PFSK-1 (cell line): ENCODE measurements at regions not wholly inside any gene's neighbourhood (a gene's known extent, or its start where the extent isn't known, plus 50 kb on each side); places are given as distances from the start of the nearest gene placed in this dataset.

Experiments used
- POLR2AphosphoS5 ChIP-seq: IDR thresholded peaks from 2 replicates; pipeline ENCODE4 v1.6.1; 2012; ENCODE audit warnings: low read depth, mild to moderate bottlenecking, control low read depth, low read length, moderate library complexity
- SIN3A ChIP-seq: IDR thresholded peaks from 2 replicates; pipeline ENCODE4 v1.6.1; 2012; ENCODE audit warnings: mild to moderate bottlenecking, low read length, moderate library complexity, borderline replicate concordance; ENCODE audit not compliant: insufficient read depth

GRCh38 chr3:72149645-72150300 lies 364.8 kb upstream of the PROK2 start:
- TF ChIP-seq POLR2AphosphoS5, result no peak
- no peak for TF ChIP-seq SIN3A
